NCI-H524 (cell line): ENCODE measurements at regions not wholly inside any gene's neighbourhood (a gene's known extent, or its start where the extent isn't known, plus 50 kb on each side); places are given as distances from the start of the nearest gene placed in this dataset.
A peak's percentile ranks its signal among the peaks of the same experiment; 100 is the strongest.

Experiments used
- DNase-seq, 2 experiments: peaks; one replicate each; lab custom pipeline; 2025; lab: John Stamatoyannopoulos, UW

DNA sequence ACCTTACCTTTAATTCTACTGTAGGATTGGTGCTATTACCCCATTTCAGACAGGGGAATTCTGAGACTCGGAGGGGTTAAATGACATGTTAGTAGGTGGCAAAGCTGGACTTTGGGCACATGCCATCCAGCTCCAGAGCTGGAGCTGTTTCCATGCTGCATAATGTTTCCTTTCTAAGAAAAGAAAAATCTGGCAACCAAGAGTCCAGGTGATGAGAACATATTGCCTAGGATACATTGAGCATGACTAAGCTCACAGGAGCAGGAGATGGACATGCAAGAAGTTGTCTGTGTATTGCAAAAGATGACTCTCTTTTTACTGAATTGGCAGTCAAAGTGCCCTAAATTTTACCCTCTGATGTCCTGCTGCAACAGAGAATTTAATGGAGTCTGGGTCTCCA, 150.8 kb upstream of the SYT13 start:
- DNase-seq, result no peak

DNA sequence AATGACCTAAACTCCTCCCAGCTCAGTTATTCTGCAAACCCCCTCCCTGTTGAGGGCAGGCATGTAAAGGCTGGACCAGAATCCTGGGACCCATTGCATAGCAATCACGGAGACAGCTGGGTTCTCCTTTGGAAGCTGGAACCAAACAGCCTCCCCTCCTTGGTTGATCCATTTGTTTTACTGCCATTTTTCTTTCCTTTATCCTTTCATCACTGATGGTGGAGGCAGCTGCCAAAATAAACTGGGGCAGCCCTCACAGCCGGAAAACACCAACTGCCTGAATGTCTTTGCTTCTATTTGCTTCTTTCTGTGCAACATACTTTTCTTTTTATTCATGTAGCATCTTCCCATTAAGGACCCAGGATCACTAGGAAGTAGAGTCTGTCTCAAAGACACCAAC, 150.0 kb upstream of the SYT13 start:
- DNase-seq, result no peak

DNA sequence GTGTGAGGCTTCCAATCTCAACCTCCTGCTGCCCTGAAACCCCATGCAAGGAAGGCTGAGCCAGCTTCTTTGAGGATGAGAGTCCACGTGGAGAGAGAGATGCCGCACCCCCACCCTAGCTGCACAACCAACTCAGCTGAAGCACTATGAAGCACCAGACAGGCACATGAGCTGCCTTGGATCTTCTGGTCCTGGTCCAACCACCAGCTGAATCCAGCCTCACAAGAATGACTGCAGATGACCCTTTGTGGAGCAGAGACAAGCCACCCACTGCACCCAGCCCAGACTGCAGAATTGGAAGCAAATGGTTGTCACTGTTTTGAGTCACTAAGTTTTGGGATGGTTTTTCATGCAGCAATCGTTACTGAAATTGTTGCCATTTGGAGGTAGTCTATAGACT, 149.6 kb upstream of the SYT13 start:
- DNase-seq, result no peak

DNA sequence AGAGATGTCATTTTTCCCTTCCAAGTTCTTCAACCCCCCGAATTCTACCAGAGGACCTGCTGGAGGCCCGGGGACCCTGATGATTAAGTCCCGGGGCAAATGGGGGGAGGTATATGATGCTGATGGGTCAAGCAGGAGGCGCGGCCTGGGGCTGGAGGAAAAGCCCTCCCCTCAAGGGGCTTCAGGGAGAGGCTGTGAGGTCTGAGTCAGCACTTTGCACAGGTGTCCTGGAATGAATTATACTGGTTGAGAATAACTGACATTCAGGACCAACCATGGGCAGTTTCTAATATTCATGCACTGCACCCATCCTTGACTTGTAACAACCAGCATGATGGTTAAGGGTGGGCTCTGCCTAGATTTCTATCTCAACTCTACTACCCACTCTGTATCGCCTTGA, 146.8 kb upstream of the SYT13 start:
- no peak for DNase-seq

DNA sequence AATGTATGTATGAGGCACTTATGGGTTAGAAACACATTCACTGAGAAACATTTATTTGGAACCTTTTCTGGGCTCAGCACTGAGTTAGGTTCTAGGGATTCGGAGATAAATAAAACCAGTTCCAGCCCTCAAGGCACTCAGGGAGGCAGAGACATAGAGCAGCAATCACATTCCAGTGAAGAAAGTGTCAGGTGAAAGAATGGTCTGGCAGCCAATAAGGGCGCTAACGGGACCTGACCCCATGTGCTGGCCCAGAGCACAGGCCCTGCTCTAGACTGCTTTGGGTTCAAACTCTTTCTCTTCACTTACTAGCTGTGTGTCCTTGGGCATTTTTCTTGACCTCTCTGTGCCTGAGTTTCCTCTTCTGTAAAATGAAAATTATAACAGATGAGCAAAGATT, 146.0 kb upstream of the SYT13 start:
- no peak for DNase-seq

DNA sequence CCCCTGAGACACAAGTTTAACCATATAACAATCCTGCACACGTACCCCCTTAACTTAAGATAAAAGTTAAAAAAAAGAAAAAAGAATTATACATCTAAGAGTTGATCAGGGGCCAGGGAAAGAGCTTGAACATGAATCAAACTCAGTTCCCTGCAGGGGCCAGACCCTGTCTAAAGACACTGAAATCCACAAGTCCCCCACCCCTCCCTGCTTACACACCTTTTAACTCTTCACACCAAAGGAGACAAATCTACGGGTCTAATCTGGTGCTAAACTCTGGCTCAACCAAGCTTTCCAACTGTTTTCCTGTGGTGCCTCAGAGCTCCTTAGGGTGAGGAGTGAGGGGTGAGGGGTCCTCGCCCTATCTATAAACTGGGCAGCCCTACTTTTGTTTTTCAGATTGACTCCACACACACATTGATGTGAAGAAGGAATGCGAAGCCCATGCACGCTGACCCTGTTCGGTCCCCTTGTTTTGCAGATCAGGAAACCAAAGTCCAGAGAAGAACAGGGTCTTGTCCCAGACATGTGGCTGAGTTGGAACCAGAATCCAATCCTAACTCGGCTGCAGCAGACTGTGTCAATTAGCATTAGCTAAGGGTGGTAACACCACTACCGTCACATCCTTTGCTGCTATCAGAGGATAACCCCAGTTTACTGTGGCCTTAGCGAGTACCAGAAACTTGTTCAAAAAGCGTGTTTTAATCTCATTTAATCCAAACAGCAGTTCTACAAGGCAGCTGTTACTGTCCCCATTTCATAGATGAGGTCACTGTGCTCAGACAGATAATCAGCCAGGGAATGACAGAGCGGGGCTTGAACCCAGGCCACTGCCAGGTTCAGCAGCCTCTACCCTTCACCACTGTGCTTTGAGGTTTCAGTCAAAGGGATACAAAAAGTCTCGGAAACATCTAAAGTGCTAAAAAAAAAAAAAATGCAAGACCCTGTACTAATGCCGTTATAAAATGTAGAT, 145.2 kb upstream of the SYT13 start:
- no peak for DNase-seq

DNA sequence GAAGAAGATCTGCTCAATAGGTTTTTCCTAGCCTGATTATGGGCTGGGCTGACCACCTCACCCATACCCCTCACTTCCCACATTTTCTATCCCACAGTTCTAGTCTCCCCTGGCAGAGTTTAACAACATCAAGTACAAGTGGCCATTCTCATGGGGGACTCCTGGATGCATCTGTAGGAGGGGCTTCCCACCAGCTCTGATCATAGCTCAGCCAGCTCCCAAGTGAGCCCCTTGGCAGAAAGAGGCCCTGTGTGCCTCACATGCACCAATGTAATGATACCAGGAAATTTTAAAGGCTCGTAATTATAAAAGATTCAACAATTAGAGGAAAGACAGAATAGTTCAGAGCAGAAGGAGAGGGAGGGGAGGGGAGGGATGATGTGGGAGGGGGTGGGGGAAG, 144.2 kb upstream of the SYT13 start:
- no peak for DNase-seq

DNA sequence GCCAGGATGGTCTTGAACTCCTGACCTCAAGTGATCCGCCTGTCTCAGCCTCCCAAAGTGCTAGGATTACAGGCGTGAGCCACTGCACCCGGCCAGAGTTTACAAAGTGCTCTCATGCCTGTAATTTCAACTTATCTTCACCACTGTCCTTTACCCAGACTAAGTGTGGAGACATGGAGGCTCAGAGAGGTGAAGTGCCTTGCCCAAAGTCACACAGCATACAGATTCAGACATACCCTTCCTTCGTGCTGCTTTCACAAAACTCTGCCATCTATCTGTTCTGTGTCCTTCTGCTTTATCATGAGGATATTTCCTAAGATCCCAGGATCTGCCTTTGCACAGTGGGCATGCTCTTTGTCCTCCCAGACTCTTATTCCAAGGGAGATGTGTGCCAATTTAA, 143.6 kb upstream of the SYT13 start:
- no peak for DNase-seq

DNA sequence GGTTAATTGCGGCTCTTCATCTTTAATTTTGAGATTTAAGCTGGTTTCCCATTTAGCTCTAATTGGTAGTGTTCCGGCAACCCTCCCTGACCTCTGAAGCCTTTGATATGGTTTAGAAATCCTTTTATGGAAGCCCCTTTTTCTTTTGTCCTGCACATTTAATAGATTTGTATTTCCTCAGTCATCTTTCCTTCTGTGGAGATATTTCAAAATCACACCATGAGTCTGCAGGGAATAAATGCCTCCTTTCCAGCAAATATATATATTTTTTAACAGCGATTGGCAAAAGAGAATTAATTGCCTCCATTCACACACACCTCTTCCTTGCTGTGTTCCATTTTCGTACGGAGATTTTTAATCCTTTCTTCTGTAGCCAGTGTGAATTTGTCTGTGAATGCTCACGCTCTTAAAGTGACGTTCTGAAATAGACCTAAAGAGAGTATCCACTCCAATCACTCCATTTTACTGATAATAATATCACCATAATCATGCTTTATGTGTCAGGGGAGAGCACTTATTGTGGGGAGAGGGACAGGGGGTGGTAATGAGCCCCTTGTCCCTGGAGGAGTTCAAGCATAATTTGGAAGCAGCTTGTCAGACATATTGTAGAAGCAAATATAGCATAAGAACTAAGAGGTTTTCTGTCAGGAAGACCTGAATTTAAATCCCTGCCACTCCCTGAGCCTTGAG, 142.5 kb upstream of the SYT13 start:
- no peak for DNase-seq

DNA sequence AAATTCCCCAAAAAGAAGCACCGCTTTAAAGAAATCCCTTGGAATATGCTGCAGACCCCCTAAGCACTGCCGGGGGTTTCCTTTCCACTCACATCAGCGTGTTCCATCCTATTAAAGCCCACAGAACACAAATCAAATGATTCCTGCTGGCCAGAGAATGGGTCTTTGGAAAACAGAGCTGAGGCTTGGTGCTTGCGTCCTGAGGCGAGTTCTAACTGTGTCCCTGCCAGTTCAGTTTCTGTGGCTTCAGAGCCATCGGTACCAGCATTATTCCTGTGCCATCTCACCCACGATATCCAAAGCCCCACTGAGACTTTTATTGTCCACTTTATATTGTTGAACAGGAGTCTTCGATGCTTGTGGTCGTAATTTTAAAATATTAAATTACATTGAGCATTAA, 142.0 kb upstream of the SYT13 start:
- no peak for DNase-seq

DNA sequence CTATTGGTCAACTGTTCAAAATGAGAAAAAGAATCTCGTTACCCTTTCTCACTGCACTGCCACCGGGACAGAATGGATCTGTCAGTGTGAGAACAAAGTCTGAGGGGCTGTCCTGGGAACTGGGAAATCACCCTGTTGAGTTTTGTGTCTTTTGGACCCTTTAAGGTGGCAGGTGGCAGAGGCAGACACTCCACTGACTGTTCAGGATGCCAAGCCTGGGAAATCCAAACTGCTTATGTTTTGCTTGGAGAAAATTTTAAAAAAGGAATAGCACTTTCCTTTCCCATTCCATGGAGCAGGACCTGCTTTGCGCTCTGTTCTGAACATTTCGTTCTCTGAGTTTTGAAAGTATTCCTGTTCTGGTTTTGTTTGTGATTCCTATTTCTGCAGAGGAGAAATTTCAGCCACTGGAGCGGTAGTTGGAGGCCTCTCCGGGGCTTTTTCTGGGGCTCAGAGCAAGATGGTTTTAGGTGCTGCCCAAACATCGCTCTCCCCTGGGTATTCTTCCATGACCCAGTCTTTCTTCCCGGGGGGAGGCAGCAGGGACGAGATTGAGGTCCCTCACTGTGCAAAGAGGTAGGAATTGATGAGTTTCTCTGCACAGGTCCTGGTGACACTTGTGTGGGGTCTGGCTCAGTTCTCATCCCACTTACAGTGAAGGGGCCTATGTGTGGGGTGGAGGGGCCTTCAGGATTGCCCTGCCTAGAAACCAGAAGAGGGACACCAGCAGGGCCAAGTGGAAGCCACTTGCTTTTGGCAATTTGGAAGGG, 138.5 kb upstream of the SYT13 start:
- DNase-seq, result no peak

DNA sequence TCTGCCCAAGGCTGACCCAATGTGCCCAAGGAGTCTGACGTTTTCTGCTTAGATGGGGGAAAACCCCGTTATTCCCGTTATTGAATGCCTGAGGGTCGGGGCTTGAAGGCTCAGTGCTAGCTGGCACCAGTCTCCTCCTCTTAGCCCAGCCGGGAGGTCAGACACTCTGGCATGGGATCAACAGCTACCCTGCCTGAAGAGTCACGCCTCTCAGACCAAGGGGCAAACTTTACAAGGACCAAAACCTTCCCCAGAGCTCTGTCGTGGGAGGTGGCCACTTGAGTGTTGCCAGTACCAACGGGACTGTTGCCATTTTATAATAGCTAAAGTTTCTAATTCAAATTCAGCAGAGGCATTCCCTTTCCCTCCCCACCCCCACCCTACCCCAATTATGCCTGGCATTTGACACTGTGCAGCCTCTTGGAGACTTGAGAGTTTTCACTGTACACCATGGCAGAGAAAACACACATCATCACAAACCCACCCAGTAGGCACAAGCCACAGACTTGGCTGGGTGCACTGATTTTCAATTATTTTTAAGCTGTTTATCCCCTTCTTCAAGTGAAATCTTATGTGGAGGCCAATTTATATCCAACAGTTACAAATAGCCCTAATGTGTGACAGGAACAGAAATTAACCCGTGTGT, 137.5 kb upstream of the SYT13 start:
- DNase-seq, result no peak

DNA sequence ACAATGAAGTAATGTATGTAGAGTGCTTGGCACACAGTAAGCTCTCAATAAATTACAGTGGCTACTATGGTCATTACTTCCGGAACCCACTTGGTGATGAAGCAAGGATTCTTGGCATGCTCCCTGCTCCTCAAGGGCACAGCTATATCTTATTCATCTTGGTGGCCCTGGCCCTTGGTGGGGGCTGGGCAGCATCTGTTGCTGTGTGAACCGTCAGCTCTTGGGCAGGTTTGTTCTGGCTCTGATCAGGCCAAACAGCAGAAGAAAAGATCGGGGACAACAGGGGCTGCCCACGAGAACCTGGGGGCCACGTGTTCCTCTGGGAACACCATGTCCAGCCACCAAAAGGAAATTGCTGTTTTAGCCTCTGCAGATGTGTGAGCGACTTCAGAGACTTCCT, 136.9 kb upstream of the SYT13 start:
- peak in 1 of 2 experiments; percentile 25 for DNase-seq

DNA sequence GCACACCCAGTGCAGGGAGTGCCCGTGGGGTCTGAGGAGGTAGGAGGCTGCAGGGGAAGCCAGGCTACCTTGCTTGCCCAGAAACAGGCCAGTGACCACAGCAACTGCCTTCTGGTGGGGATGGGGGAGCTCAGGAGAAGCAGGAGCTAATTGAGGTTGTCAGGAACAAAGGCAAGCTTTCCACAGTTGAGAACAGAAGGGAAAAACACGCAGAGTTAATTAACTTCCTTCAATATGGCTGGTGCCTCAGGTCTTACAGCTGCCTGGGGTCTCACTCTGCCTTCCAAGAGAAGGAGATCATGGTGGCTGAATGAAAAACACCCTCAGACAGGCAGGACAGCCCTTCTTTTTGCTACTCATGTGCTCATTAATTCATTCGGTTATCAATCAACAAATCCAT, 127.9 kb upstream of the SYT13 start:
- no peak for DNase-seq

DNA sequence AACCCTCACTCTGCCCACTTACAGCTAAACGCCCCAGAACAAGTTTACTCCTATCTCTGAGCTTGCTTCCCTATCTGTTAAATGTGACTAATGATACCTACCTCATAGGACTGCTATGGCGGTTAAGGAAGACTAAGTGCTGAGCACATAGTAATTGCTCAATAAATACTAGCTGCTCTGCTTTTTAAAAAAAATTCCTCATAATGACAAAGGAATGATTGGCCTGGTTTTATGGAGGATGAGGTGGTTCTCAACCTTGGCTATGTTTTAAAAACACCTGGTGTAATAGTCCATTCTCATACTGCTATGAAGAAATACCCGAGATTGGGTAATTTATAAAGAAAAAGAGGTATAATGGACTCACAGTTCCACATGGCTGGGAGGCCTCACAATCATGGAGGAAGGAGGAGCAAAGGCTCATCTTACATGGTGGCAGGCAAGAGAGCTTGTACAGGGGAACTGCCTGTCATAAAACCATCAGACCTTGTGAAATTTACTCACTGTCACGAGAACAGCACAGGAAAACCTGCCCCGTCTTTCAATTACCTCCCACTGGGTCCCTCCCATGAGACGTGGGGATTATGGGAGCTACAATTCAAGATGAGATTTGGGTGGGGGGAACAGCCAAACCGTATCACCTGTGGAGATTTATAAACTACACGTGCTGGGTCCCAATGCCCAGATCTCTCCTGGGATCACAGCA, 127.2 kb upstream of the SYT13 start:
- DNase-seq, result no peak

DNA sequence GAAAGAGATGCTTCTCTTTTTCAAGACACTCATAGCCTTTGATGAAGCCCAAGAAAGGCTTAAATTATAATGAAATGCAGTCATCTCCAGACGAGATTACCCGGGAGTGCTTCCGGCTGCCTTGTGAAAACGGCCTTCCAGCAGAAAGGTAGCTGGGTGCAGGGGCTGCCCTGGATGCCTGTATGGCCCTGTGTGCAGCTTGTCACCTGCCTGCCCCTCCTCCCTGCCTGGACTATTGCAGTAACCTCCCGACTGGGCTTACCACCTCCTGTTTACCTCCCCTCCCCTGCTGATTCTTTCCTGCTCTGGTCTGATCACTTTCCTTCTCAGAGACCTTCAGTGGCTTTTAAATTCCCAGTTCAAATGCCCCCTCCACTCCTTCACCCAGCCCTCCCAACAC, 126.4 kb upstream of the SYT13 start:
- DNase-seq, result no peak

DNA sequence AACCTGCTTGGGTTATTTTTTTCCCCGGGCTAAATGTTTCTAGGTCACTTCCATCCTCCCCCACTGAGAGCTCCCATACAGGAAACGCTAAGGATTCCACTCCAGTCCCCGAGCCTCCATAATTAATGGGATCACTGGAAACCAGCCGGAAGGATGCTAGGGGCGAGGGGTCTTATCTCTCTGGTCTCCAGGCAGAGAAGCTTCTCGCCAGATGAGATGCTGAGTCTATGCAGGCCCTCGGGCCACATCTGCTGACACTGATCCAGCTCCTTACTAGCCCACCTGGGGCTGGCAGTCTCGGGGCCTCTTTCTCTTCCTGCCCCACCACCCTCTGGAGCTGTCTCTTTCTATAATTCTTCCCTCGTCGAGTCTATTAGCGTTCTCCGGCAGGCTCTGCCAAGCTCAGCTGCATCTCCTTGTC, 125.9 kb upstream of the SYT13 start:
- peak in 1 of 2 experiments; percentile 25 for DNase-seq

DNA sequence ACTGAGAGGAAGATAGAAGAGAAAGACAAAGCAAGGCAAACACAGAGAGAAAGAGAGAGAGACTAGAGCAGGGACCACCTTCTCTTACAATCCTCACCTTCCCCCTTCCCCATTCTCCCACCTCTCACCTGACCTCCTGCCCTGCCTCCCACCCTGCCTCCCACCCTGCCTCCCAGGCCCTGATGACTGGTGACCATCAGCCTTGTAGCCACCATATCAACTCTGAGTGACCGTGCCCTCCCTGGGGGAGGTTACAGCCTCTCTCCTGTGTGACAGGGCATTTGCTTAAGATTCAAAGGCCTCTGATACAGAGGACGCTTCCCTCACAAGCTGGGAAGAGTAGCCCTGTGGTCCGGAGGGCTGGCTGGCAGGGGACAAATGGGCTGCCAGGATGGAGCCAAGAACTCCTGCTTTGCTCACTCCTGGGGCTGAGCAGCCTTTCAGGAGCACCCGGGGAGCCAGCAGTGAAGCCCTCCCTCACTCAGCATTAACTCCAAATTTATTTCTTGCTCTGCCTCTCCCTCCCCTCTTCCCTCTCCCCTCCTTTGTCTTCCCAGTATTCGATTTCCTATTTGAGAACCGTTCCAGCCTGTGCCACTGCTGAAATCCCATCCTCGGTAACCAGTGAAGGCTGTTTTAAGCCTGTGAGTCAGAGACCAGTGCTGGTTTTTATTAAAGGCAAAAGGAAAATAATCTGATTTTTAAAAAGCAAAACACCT, 125.2 kb upstream of the SYT13 start:
- peak in 1 of 2 experiments; percentile 18 for DNase-seq

DNA sequence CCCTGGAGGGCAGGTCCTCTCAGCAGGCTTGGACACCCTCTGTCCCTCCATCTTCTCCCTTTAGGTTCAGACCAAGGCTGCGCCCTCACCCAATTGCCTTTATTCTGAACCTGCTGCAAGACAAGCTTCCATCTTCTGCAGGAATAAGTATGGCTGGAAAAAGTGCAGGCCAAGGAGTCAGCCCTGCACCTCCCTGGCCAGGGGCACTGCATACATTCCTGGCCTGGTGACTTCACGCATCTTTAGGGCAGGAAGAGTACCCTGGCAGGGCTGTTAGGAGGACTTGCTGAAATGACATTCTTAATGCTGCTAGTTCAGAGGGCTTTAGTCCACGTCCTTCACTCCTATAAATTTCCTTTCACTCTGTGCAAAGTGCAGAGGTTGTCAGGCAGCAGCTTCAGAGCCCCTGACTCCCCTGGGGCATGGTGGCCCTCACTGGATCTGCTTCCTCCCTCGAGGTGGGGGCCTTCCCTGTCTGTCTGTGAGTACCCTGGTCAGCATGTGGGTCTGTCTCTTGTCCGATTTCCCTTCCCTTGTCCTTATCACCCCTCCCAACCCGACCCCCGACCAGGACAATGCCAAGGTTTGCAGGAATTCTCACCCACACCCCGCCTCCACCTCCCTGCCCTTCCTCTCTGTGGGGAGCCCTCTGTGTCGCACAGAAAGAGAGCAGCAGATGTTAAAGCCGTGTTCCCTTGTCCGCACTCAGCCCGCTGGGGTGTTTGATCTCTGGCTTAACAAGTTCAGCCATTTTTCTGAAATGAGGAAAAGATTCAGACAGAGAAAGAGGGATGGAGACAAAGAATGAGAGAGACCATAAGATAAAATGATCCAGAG, 124.5 kb upstream of the SYT13 start:
- DNase-seq, result peak in 1 of 2 experiments; percentile 60

DNA sequence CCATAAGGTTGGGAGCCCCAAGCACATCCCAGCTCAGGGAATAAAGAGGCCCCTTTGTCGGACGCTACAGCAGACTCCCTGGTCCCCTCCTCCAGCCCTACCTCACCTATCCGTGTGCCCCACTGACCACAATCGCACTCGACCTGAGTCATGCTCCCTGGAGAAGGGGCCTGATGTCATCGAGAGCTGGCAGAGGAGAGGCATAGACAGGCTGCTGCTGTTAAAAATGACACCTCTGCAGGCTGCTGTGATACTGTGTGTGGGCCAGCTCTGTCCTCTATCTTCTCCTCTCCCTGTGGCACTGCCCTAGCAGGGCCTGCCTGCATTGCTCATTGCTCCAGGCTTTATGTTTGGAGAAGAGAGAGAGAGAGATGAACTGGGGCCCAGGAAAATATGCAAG, 123.4 kb upstream of the SYT13 start:
- no peak for DNase-seq
